IPS-20b (cell line): ENCODE measurements at regions not wholly inside any gene's neighbourhood (a gene's known extent, or its start where the extent isn't known, plus 50 kb on each side); places are given as distances from the start of the nearest gene placed in this dataset.

Source experiments
- H3K27ac ChIP-seq: one replicate; pipeline ENCODE4 v1.5.1; 2013; ENCODE audit warnings: low read length
- H3K27me3 ChIP-seq: 2 replicates; pipeline ENCODE4 v1.6.1; 2013; ENCODE audit warnings: mild to moderate bottlenecking, low read length, inconsistent platforms; ENCODE audit not compliant: insufficient read depth
- H3K36me3 ChIP-seq: 2 replicates; pipeline ENCODE4 v1.6.1; 2013; ENCODE audit warnings: low read depth, mild to moderate bottlenecking, inconsistent platforms, low read length, moderate library complexity; ENCODE audit not compliant: insufficient read depth
- H3K4me1 ChIP-seq: 2 replicates; pipeline ENCODE4 v1.6.1; 2013; ENCODE audit warnings: mild to moderate bottlenecking, control low read depth, inconsistent platforms, low read length, moderate library complexity; ENCODE audit not compliant: insufficient read depth
- H3K4me3 ChIP-seq: 2 replicates; pipeline ENCODE4 v1.5.1; 2013; ENCODE audit warnings: mild to moderate bottlenecking, low read length, inconsistent platforms
- H3K9ac ChIP-seq: 2 replicates; pipeline ENCODE4 v1.6.1; 2013; ENCODE audit warnings: low read depth, mild to moderate bottlenecking, inconsistent platforms, low read length, moderate library complexity
- H3K9me3 ChIP-seq: 2 replicates; pipeline ENCODE4 v1.6.1; 2013; ENCODE audit warnings: mild to moderate bottlenecking, low read depth, low read length, inconsistent platforms; ENCODE audit not compliant: insufficient read depth

DNA sequence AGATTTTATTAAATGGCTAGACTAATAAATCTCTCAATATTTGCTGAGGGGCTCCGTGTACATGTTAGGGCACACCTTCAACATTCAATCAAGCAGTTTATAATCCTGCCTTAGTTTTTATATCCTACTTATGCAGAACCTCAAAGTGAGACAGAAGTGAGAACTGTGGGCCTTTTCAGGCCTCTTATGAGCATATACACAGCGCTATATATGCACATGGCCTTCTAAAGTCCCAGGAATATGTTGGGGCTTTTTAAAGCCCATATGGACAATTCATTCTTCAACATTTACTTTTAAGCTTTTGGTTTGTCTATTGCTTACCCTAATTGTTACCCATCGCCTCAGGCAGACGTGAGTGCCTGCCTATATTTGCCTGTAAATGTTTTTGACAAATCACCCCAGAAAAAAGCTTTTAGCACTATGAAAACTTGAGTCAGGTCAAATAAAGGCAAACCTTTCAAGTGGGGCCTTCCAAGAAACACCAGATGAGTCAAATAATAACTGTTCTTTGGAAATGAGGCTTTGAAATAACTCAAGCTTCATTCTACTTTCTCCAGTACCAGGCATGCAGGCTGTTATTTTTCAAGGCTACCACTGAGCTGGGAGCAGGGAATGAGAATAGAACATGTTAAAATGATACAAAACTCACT lies 58.2 kb downstream of the ESM1 start:
- Histone ChIP-seq H3K27ac (no peak overlapping the region), H3K27me3 (no peaks in the 10 kb centered on the region), H3K9me3 (peaks cover 11% of the 10 kb centered on the region; the same call in 1 of the 2 replicates), H3K4me3 (no peak overlapping the region), H3K36me3 (no peaks in the 10 kb centered on the region), H3K9ac (no peak overlapping the region), H3K4me1 (no peaks in the 10 kb centered on the region)

DNA sequence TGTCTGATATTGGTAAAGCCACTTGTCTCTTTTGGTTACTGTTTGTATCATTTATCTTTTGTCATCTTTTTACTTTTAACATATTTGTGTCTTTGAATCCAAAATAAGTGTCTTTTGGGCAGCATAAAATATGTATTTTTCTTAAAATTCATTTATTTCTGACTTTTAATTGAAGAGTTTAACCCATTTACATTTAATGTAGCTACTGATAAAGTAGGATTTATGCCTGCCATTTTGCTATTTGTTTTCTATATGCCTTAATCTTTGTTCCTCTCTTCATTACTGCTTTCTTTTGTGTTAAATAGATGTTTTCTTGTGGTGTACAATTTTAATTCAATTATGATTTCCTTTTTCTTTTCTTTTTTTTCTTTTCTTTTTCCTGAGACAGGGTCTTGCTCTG lies 60.9 kb downstream of the ESM1 start:
- Histone ChIP-seq H3K9ac (no peak overlapping the region), H3K27ac (no peak overlapping the region), H3K9me3 (peaks cover 11% of the 10 kb centered on the region; the same call in 1 of the 2 replicates), H3K27me3 (no peaks in the 10 kb centered on the region), H3K36me3 (no peaks in the 10 kb centered on the region), H3K4me3 (no peak overlapping the region), H3K4me1 (no peaks in the 10 kb centered on the region)

DNA sequence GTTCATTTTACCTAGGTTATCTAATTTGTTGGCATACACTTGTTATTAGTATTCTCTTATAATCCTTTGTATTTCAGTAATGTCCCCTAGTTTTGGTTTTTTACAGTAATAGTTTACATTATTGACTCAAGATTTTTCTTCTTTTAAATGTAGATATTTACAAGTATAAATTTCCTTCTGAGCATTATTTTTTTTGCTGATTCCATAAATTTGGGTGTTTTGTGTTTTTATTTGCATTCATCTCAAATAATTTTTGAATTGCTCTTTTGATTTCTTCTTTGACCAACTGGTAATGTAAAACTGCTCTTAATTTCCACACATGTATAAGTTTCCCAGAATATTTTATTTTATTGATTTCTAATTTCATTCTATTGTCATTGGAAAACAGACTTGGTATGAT lies 68.1 kb downstream of the ESM1 start:
- no peak overlapping the region for H3K4me3 ChIP-seq
- H3K9ac ChIP-seq: no peak overlapping the region
- H3K9me3 ChIP-seq: no peaks in the 10 kb centered on the region
- H3K4me1 ChIP-seq: no peaks in the 10 kb centered on the region
- no peaks in the 10 kb centered on the region for H3K36me3 ChIP-seq
- no peaks in the 10 kb centered on the region for H3K27me3 ChIP-seq
- no peak overlapping the region for H3K27ac ChIP-seq

DNA sequence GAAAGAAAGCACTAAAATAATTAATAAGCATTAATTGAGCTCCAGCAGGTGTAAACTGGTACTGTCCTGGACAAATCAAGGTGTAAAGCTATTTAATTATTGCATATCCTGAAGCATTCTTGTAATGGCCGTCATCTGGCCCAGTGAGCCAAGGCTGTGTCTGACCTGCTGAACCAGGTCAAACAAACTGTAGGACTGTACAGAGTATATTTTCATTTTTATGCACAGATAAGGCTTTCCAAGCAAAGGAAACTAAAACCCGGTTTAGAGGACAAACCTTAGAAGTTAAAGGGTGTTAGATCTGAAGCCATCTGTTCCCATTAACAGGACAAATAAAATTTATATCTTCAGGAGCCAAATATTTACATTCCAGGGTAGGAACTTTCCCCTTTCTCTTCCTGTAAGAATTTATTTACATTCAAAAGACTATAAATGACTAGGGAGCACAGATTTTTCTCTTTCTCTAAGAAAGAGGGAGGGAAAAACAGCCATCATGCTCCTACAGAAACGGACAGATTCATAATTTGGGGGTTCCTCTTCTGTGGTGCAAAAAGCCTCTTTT lies 69.8 kb downstream of the ESM1 start:
- Histone ChIP-seq H3K9me3 (no peaks in the 10 kb centered on the region), H3K4me1 (no peaks in the 10 kb centered on the region), H3K27ac (no peak overlapping the region), H3K9ac (no peak overlapping the region), H3K36me3 (no peaks in the 10 kb centered on the region), H3K27me3 (no peaks in the 10 kb centered on the region), H3K4me3 (no peak overlapping the region)

DNA sequence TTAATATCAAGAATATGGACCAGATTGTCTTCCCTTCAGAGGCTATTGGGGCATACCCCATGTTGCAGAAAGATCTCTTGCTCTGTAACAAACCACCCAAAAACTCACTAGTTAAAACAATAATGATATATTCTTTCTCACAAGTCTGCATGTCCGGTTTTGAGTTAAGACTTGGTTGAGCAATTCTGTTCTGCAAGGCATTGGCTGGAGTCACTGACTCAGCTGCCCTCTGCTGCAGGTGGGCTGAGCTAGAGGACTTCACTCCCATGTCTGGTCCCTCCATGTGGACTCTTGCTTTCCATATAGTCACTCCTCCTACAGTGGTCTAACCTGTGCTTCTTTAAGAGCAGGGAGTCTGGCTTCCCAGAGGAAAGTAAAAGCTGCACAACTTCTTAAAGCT lies 73.4 kb downstream of the ESM1 start:
- Histone ChIP-seq H3K27ac (no peak overlapping the region), H3K4me3 (no peak overlapping the region), H3K36me3 (no peaks in the 10 kb centered on the region), H3K9ac (no peak overlapping the region), H3K9me3 (no peaks in the 10 kb centered on the region), H3K4me1 (no peaks in the 10 kb centered on the region), H3K27me3 (no peaks in the 10 kb centered on the region)

DNA sequence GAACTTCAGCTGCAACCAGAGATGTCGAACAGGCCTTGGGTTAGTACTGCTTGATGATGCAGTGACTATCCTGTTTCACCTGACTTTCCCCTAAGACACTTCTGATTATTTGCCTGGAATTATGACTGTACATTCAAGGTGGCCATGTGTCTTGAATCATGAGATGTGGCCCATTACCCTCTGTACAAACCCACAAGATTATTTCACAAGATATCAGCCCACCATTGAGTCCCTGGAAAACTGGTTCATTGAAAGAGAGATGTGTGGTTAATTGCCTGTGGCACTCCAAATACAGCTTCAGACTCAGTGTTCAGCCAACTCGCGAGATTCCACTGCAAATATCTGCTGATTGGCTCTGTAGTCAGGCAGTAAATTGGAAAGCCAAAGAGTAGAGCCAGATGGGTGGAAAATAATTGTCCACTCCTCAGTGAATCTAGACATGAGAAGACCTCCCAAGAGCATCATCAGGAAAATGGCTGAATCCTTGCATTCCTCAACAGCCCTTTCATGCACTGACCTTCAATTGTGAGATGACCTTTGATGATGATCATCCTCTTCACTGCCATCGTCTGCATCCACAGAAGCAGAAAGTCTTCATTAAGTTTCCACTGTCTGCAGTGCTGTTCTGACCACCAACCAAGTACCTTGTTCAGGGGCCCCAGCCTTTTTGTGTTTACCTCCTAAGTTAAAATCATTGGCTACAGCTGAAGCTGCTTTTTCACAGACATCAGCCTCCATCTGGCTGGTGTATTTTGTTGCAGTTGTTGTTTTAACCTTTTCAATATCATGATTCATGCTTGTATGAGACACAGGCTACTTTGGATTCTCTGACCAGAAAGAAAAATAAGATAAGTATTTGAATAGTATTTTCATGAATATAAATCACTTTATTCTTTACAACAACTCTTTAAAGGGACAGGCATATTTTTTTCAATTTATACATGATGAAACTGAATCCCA lies 75.2 kb downstream of the ESM1 start:
- Histone ChIP-seq H3K36me3 (no peaks in the 10 kb centered on the region), H3K4me3 (no peak overlapping the region), H3K27me3 (no peaks in the 10 kb centered on the region), H3K27ac (no peak overlapping the region), H3K4me1 (no peaks in the 10 kb centered on the region), H3K9ac (no peak overlapping the region), H3K9me3 (no peaks in the 10 kb centered on the region)

DNA sequence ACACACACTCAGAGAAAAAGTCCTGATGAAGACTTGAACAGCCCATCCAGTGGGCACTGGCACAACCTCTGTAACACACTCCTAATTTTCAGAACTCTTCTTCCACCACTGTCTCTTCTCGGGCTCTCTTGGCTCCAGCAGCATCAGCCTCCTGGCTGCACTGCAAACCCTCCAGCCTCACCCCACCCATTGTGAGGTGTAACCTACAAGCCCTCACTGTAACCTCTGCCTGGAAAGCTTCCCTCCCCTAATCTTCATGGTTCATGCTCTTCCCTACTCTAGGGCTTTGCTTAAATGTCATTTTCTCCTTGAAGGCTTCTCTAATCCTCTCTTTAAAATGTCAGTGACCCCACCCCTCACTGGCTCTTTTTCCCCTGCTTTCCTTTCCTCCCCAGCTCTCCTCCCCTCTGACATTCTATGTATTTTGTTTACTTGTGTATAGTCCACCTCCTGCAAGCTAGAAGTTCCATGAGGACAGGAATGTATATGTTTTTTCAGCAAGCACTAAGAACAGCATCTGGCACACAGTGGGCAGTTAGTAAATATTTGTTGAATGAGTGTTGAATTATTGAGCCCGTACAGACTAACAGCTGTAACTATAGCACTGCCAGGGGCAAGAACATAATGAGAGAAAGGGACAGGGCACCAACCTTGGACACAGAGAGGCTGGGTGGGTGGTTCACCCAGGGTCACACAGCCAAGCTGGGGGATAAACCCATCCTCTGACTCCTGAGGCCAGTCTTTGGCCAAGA lies 76.4 kb downstream of the ESM1 start:
- no peaks in the 10 kb centered on the region for H3K4me1 ChIP-seq

DNA sequence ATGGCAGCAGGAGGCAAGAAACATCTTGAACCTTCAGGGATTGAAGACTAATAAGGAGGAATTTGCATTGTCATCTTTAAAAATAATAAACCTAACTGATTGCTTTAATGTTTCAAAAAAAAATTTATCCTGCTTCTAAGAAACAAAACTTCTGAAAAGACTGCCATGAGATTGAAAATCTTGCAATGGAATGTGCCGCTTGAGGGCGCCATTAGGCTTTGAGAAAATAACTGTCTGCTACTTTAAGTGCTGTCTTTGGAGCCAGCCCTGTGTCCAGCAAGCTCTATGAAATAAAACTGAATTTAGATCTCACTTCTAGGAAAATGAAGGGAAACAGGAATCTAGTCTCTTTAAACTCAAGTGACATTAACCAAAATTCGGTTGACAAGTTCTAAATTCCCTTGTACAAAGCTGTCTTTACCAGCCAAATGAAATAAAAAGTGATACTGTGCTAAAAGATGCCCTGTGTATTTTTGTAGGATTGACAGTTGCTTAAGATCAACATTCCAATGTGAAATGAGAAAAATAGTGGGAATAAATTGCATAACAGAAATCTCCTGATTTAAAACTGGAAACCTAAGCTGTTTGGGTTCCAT lies 79.4 kb downstream of the ESM1 start:
- Histone ChIP-seq H3K27ac (no peak overlapping the region), H3K27me3 (no peaks in the 10 kb centered on the region), H3K9ac (no peak overlapping the region), H3K36me3 (no peaks in the 10 kb centered on the region), H3K9me3 (no peaks in the 10 kb centered on the region), H3K4me1 (no peaks in the 10 kb centered on the region), H3K4me3 (no peak overlapping the region)

More for the DNA sequence above, 76.4 kb downstream of the ESM1 start:
- Histone ChIP-seq H3K9me3 (no peaks in the 10 kb centered on the region), H3K36me3 (no peaks in the 10 kb centered on the region), H3K9ac (no peak overlapping the region), H3K27ac (no peak overlapping the region), H3K27me3 (no peaks in the 10 kb centered on the region), H3K4me3 (no peak overlapping the region)

DNA sequence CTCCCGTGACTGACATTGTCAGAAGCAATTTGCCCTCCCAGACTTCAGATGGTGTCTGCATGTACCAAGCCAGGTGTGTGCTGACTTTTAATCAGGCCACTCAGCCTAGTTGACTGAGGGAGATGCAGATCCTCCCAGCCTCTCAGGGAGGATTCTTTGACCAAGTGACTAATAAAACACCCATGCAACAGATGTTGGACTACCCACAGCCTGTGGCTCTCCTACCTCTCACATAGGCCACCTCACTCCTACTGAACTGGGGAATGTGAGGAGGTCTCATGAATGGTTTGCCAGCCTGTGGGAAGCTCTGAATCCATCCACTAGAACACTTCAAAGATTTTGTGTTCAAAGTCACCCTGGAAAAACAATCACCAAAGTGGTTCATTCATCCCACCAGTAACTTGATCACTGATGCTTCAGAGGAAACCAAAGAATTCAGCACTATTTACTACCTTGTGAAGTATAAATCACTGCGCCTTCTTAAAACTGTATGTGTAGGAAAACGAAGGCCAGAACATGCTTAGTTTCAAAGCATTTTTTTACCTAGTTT lies 80.1 kb downstream of the ESM1 start:
- no peaks in the 10 kb centered on the region for H3K4me1 ChIP-seq

DNA sequence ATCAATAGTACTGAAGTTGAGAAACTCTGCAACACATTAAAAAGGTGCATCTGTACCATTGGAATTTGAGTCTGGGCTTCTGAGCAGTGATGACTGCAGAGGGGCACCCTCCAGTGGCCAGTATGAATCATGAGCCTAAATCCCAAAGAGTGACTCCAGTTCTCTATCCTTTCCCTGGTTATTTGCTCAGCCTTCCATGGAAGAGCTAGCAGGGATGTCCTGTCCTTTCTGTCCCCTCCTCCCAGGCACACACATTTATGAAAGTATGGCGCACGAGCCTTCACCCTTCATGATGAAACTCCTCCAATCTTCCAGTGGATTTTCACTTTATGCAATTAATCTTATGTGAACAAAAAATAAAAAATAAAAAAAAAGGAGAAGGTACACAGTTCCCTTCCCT lies 81.0 kb downstream of the ESM1 start:
- no peak overlapping the region for H3K4me3 ChIP-seq
- no peaks in the 10 kb centered on the region for H3K36me3 ChIP-seq
- no peaks in the 10 kb centered on the region for H3K4me1 ChIP-seq
- H3K27me3 ChIP-seq: no peaks in the 10 kb centered on the region
- H3K9ac ChIP-seq: no peak overlapping the region
- H3K27ac ChIP-seq: no peak overlapping the region
- H3K9me3 ChIP-seq: no peaks in the 10 kb centered on the region

More for the DNA sequence above, 80.1 kb downstream of the ESM1 start:
- Histone ChIP-seq H3K9ac (no peak overlapping the region), H3K9me3 (no peaks in the 10 kb centered on the region), H3K4me3 (no peak overlapping the region), H3K36me3 (no peaks in the 10 kb centered on the region), H3K27ac (no peak overlapping the region), H3K27me3 (no peaks in the 10 kb centered on the region)
